Transverse colon (tissue), 4 donors: ENCODE measurements at regions not wholly inside any gene's neighbourhood (a gene's known extent, or its start where the extent isn't known, plus 50 kb on each side); places are given as distances from the start of the nearest gene placed in this dataset.
A peak's percentile ranks its signal among the peaks of the same experiment; 100 is the strongest.

Experiments used
- DNase-seq: peaks from one replicate; pipeline ENCODE4 v3.0.0-alpha.2; 2019
- H3K27ac ChIP-seq, 4 donors: fragments of 200-600 bp; sonication (generic); 2 replicates each; pipeline ENCODE4 v1.5.1; 2016 to 2018; ENCODE audit warnings: inconsistent platforms in 4 of 4
- H3K27me3 ChIP-seq: fragments of 200-600 bp; sonication (generic); 2 replicates; pipeline ENCODE4 v1.5.1; 2017; ENCODE audit warnings: inconsistent platforms
- H3K36me3 ChIP-seq, 4 donors: fragments of 200-600 bp; sonication (generic); 2 replicates each; pipeline ENCODE4 v1.5.1; 2017 to 2019; ENCODE audit warnings: inconsistent platforms in 4 of 4
- H3K4me1 ChIP-seq, 4 donors: fragments of 200-600 bp; sonication (generic); 2 replicates each; pipeline ENCODE4 v1.5.1; 2017 to 2020; ENCODE audit warnings: inconsistent platforms in 4 of 4
- H3K4me3 ChIP-seq, 4 donors: fragments of 200-600 bp; sonication (generic); 1 replicate in 1 of 4; 2 replicates in 3 of 4; pipeline versions ENCODE4 v1.5.1 to v1.6.1; 2017 to 2019; ENCODE audit warnings: inconsistent platforms in 4 of 4
- H3K9me3 ChIP-seq, 2 donors: fragments of 200-600 bp; sonication (generic); 2 replicates each; pipeline ENCODE4 v1.5.1; 2017 to 2019; ENCODE audit warnings: inconsistent platforms in 2 of 2
- EP300 ChIP-seq: sonication (generic); formaldehyde crosslinking; IDR thresholded peaks from one replicate; pipeline ENCODE4 v1.6.1; 2017; ENCODE audit warnings: antibody characterized with exemption, low read depth
- POLR2A ChIP-seq: fragments of 450-650 bp; IDR thresholded peaks from one replicate; pipeline ENCODE4 v1.6.1; 2016; ENCODE audit warnings: antibody characterized with exemption, mild to moderate bottlenecking, moderate library complexity
- POLR2AphosphoS5 ChIP-seq, 3 donors: sonication (generic); formaldehyde crosslinking; IDR thresholded peaks; one replicate each; pipeline ENCODE4 v1.6.1; 2016; ENCODE audit warnings: antibody characterized with exemption in 3 of 3
- WGBS, 2 donors: methylation state at CpG; one replicate each; pipeline ENCODE4 v1.1.5; 2018; ENCODE audit warnings: low coverage in 1 of 2; 5-methylcytosine and 5-hydroxymethylcytosine counted together
- in situ Hi-C, 4 donors: fragments of 200-750 bp; cut with MboI; loops; one replicate each; pipeline versions ENCODE4 v1.15.0 to v1.15.1; 2017; ENCODE audit warnings: low sequenced_read_pairs in 3 of 4, low pct_ligation_motif_present in 1 of 4, low pct_unique_long_range_greater_than_20kb in 1 of 4
- intact Hi-C: fragments of 100-400 bp; cut with DNase I; formaldehyde crosslinking; loops from one replicate; pipeline ENCODE4 v1.15.1; 2023; ENCODE audit warnings: low total_unique reads
- TF ChIP-seq, protein P1 (sequence below), 5 experiments: fragments of 200-600 bp in 3 of 5; fragments of 450-650 bp in 2 of 5; sonication (generic) in 3 of 5; IDR thresholded peaks; 1 replicate in 2 of 5; 2 replicates in 3 of 5; pipeline ENCODE4 v1.5.1; 2016 to 2017; ENCODE audit warnings: antibody characterized with exemption in 5 of 5, inconsistent platforms in 3 of 5, mild to moderate bottlenecking in 2 of 5, moderate library complexity in 1 of 5

- H3K27ac ChIP-seq, result no peak overlapping the region
- no peaks in the 10 kb centered on the region for H3K27me3 ChIP-seq
- intact Hi-C loops, result no loop called here
- in situ Hi-C loops, result no loop called here
- H3K4me1 ChIP-seq, result no peaks in the 10 kb centered on the region
- WGBS, 2 donors, result 53 to 65% methylated on average over 3 to 11 of the region's 11 CpGs
- no peaks in the 10 kb centered on the region for H3K36me3 ChIP-seq
- H3K9me3 ChIP-seq, result no peaks in the 10 kb centered on the region
- H3K4me3 ChIP-seq, result no peak overlapping the region
- TF ChIP-seq POLR2AphosphoS5 (IDR thresholded peaks at IDR 0.05), result no peak
- no peak for TF ChIP-seq EP300
- no peak for TF ChIP-seq POLR2A
- TF ChIP-seq, protein P1, sequence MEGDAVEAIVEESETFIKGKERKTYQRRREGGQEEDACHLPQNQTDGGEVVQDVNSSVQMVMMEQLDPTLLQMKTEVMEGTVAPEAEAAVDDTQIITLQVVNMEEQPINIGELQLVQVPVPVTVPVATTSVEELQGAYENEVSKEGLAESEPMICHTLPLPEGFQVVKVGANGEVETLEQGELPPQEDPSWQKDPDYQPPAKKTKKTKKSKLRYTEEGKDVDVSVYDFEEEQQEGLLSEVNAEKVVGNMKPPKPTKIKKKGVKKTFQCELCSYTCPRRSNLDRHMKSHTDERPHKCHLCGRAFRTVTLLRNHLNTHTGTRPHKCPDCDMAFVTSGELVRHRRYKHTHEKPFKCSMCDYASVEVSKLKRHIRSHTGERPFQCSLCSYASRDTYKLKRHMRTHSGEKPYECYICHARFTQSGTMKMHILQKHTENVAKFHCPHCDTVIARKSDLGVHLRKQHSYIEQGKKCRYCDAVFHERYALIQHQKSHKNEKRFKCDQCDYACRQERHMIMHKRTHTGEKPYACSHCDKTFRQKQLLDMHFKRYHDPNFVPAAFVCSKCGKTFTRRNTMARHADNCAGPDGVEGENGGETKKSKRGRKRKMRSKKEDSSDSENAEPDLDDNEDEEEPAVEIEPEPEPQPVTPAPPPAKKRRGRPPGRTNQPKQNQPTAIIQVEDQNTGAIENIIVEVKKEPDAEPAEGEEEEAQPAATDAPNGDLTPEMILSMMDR (IDR thresholded peaks at IDR 0.05), result no peak
- DNase-seq, result no peak
Measured at GRCh38 chr11:113567867-113568544, 92.8 kb upstream of the DRD2 start.

GRCh38 chr11:113567097-113567496 is 91.9 kb upstream of the DRD2 start:
- Histone ChIP-seq H3K27ac (no peak overlapping the region), H3K36me3 (no peaks in the 10 kb centered on the region), H3K4me3 (no peak overlapping the region), H3K4me1 (no peaks in the 10 kb centered on the region), H3K9me3 (no peaks in the 10 kb centered on the region), H3K27me3 (no peaks in the 10 kb centered on the region)
- in situ Hi-C loops, result no loop called here
- TF ChIP-seq POLR2AphosphoS5 (IDR thresholded peaks at IDR 0.05), result no peak
- no peak for TF ChIP-seq POLR2A
- TF ChIP-seq, protein P1 (IDR thresholded peaks at IDR 0.05), result no peak
- 88 to 91% methylated on average over 7 of the region's 7 CpGs for WGBS, 2 donors
- no peak for DNase-seq
- intact Hi-C loops, result no loop called here

GRCh38 chr11:113564527-113565130 is 89.4 kb upstream of the DRD2 start:
- intact Hi-C loops (no loop called here), in situ Hi-C loops (no loop called here)
- Histone ChIP-seq H3K36me3 (no peaks in the 10 kb centered on the region), H3K4me1 (no peaks in the 10 kb centered on the region), H3K4me3 (no peak overlapping the region), H3K27ac (no peak overlapping the region), H3K9me3 (no peaks in the 10 kb centered on the region), H3K27me3 (no peaks in the 10 kb centered on the region)
- TF ChIP-seq EP300 (no peak), POLR2AphosphoS5 (IDR thresholded peaks at IDR 0.05) (no peak), POLR2A (no peak)
- TF ChIP-seq, protein P1 (IDR thresholded peaks at IDR 0.05), result no peak
- WGBS, 2 donors, result 78% methylated on average over 4 of the region's 4 CpGs; no CpG with 5 or more reads in 1 of the 2 donors
- no peak for DNase-seq

- no peaks in the 10 kb centered on the region for H3K36me3 ChIP-seq
- DNase-seq, result no peak
- in situ Hi-C loops (no loop called here), intact Hi-C loops (no loop called here)
- H3K4me3 ChIP-seq, result no peak overlapping the region
- peak overlapping the region in 1 of 4 donors; percentile 29 for H3K27ac ChIP-seq
- H3K9me3 ChIP-seq, result no peaks in the 10 kb centered on the region
- H3K4me1 ChIP-seq, result no peaks in the 10 kb centered on the region
- no peaks in the 10 kb centered on the region for H3K27me3 ChIP-seq
- no peak for TF ChIP-seq POLR2A
- TF ChIP-seq, protein P1 (IDR thresholded peaks at IDR 0.05), result no peak
- TF ChIP-seq POLR2AphosphoS5 (IDR thresholded peaks at IDR 0.05), result no peak
- TF ChIP-seq EP300, result no peak
- 63 to 66% methylated on average over 1 to 3 of the region's 3 CpGs for WGBS, 2 donors
Measured at GRCh38 chr11:113563766-113564526, 88.7 kb upstream of the DRD2 start.
